H1 (cell line): ENCODE measurements at regions not wholly inside any gene's neighbourhood (a gene's known extent, or its start where the extent isn't known, plus 50 kb on each side); places are given as distances from the start of the nearest gene placed in this dataset.

Experiments
- SP1 ChIP-seq: IDR thresholded peaks from 2 replicates; pipeline ENCODE4 v1.6.1; 2011; ENCODE audit warnings: low read depth, low read length
- SP2 ChIP-seq: IDR thresholded peaks from 2 replicates; pipeline ENCODE4 v1.6.1; 2012; ENCODE audit warnings: mild to moderate bottlenecking, low read length, inconsistent platforms
- TBP ChIP-seq: IDR thresholded peaks from 2 replicates; pipeline ENCODE4 v1.6.1; 2011; ENCODE audit warnings: low read depth, low read length, improper control_type of control experiment

GRCh38 chr4:15354371-15355297 lies 73.2 kb upstream of the C1QTNF7 start (continued):
- TF ChIP-seq TBP (no peak), SP2 (no peak), SP1 (no peak)
